ENCODE measurements at regions not wholly inside any gene's neighbourhood (a gene's known extent, or its start where the extent isn't known, plus 50 kb on each side); places are given as distances from the start of the nearest gene placed in this dataset.

DNA sequence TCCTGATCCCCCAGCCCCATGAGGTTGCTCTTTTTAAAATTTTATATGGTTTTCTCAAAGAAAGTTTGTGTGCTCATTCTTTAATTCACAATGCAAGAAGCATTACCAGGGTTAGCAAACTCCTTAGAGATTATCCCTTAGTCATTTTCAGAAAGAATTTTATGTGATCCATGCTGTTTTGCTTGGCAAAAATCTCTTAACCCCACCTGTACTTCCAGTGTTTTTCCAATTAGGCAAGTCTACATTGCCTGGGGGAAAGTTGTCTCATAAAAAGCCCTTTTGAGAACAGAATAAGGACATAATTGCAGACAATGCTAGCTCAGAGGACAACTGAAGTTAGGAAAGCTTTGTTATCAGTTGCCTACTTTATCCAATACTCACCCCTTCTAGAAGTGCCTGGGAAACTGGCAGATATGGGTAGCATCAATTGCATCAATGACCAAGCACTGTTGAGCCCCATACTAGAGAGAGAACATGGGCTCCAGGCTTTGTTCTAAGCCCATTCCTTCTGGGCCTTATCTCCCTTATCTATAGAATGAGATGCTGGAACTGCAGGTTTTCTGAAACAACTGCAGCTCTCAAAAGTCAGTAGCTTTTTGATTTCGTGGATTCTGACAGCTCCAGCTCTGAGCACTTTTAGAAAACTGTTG is 265.9 kb upstream of the SPHKAP start:
- Histone ChIP-seq H3K4me1 (ENCODE audit: control insufficient read depth in 4 of 4, insufficient read depth in 4 of 4, low read length in 3 of 4) (no peaks in the 10 kb centered on the region), H3K27me3 (ENCODE audit: control insufficient read depth in 4 of 4, insufficient read depth in 4 of 4, low read length in 3 of 4) (peaks cover 0 to 2% (median 0%) of the 10 kb centered on the region in 4 donors), H3K4me3 (ENCODE audit: low read depth in 1 of 3, low read length in 3 of 3) (no peak overlapping the region), H3K9me3 (ENCODE audit: control insufficient read depth in 4 of 4, low read length in 3 of 4) (peaks cover 0 to 3% (median 0%) of the 10 kb centered on the region in 4 donors), H3K27ac (ENCODE audit: low read depth in 1 of 2, low read length in 2 of 2) (no peak overlapping the region), H3K36me3 (ENCODE audit: control insufficient read depth in 4 of 4, insufficient read depth in 3 of 4, low read depth in 1 of 4, low read length in 3 of 4) (no peaks in the 10 kb centered on the region), H3K9ac (ENCODE audit: low read depth in 1 of 2, low read length in 2 of 2) (no peak overlapping the region)
- no peak for DNase-seq (ENCODE audit: low spot score)
- TF ChIP-seq NR2F2 (IDR thresholded peaks at IDR 0.05) (no peak), YY1 (IDR thresholded peaks at IDR 0.05) (no peak), FOXA2 (IDR thresholded peaks at IDR 0.05) (no peak), SP1 (IDR thresholded peaks at IDR 0.05) (no peak), JUND (IDR thresholded peaks at IDR 0.05) (no peak)
- TF ChIP-seq, protein P1, sequence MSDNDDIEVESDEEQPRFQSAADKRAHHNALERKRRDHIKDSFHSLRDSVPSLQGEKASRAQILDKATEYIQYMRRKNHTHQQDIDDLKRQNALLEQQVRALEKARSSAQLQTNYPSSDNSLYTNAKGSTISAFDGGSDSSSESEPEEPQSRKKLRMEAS (IDR thresholded peaks at IDR 0.05), result no peak
- WGBS, result 33% methylated on average over 1 of the region's 1 CpG

DNA sequence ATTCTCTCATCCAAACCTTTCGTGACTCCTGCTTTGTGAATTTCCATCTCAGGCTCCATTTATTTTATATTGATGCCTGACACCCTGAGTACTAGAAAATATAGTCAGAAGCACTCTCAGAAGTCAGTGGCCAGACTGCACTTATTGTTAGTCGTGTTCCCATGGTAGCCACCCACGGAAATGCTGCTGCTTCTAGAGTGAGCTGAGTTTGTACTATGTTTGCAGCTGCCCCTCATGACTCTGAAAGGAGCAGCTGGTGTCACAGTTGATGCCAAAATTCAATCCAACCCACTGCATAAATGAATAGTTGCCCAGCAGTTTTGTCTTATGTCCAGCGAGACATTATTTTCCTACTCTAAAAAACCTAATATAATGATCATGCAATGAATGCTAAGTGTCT is 265.2 kb upstream of the SPHKAP start:
- no peak for DNase-seq (ENCODE audit: low spot score)
- TF ChIP-seq HNF4A (conservative IDR thresholded peaks at IDR 0.05), result no peak
- TF ChIP-seq HNF4G (IDR thresholded peaks at IDR 0.05), result no peak
- TF ChIP-seq TAF1 (conservative IDR thresholded peaks at IDR 0.05), result no peak
- no peak for TF ChIP-seq FOXA1 (IDR thresholded peaks at IDR 0.05)
- TF ChIP-seq NR2F2 (IDR thresholded peaks at IDR 0.05), result no peak
- TF ChIP-seq FOXA2 (IDR thresholded peaks at IDR 0.05), result no peak
- TF ChIP-seq, protein P2, sequence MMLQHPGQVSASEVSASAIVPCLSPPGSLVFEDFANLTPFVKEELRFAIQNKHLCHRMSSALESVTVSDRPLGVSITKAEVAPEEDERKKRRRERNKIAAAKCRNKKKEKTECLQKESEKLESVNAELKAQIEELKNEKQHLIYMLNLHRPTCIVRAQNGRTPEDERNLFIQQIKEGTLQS (IDR thresholded peaks at IDR 0.05), result no peak
- TF ChIP-seq SP1 (IDR thresholded peaks at IDR 0.05), result no peak
- TF ChIP-seq GABPA (IDR thresholded peaks at IDR 0.05 in 1 of 2, conservative IDR thresholded peaks at IDR 0.05 in 1 of 2), result no peak
- TF ChIP-seq EGR1 (IDR thresholded peaks at IDR 0.05; ENCODE audit: low read depth in 2 of 2), result no peak
- no peak for TF ChIP-seq YY1 (IDR thresholded peaks at IDR 0.05)
- TF ChIP-seq, protein P1 (IDR thresholded peaks at IDR 0.05), result no peak
- no peak for TF ChIP-seq JUND (IDR thresholded peaks at IDR 0.05)
- TF ChIP-seq, protein P3, sequence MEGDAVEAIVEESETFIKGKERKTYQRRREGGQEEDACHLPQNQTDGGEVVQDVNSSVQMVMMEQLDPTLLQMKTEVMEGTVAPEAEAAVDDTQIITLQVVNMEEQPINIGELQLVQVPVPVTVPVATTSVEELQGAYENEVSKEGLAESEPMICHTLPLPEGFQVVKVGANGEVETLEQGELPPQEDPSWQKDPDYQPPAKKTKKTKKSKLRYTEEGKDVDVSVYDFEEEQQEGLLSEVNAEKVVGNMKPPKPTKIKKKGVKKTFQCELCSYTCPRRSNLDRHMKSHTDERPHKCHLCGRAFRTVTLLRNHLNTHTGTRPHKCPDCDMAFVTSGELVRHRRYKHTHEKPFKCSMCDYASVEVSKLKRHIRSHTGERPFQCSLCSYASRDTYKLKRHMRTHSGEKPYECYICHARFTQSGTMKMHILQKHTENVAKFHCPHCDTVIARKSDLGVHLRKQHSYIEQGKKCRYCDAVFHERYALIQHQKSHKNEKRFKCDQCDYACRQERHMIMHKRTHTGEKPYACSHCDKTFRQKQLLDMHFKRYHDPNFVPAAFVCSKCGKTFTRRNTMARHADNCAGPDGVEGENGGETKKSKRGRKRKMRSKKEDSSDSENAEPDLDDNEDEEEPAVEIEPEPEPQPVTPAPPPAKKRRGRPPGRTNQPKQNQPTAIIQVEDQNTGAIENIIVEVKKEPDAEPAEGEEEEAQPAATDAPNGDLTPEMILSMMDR (IDR thresholded peaks at IDR 0.05; ENCODE audit: low read depth, low read length, missing input control), result no peak
- TF ChIP-seq, protein P4, sequence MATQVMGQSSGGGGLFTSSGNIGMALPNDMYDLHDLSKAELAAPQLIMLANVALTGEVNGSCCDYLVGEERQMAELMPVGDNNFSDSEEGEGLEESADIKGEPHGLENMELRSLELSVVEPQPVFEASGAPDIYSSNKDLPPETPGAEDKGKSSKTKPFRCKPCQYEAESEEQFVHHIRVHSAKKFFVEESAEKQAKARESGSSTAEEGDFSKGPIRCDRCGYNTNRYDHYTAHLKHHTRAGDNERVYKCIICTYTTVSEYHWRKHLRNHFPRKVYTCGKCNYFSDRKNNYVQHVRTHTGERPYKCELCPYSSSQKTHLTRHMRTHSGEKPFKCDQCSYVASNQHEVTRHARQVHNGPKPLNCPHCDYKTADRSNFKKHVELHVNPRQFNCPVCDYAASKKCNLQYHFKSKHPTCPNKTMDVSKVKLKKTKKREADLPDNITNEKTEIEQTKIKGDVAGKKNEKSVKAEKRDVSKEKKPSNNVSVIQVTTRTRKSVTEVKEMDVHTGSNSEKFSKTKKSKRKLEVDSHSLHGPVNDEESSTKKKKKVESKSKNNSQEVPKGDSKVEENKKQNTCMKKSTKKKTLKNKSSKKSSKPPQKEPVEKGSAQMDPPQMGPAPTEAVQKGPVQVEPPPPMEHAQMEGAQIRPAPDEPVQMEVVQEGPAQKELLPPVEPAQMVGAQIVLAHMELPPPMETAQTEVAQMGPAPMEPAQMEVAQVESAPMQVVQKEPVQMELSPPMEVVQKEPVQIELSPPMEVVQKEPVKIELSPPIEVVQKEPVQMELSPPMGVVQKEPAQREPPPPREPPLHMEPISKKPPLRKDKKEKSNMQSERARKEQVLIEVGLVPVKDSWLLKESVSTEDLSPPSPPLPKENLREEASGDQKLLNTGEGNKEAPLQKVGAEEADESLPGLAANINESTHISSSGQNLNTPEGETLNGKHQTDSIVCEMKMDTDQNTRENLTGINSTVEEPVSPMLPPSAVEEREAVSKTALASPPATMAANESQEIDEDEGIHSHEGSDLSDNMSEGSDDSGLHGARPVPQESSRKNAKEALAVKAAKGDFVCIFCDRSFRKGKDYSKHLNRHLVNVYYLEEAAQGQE (IDR thresholded peaks at IDR 0.05), result no peak
- TF ChIP-seq RAD21 (IDR thresholded peaks at IDR 0.05), result no peak
- TF ChIP-seq, protein P5, sequence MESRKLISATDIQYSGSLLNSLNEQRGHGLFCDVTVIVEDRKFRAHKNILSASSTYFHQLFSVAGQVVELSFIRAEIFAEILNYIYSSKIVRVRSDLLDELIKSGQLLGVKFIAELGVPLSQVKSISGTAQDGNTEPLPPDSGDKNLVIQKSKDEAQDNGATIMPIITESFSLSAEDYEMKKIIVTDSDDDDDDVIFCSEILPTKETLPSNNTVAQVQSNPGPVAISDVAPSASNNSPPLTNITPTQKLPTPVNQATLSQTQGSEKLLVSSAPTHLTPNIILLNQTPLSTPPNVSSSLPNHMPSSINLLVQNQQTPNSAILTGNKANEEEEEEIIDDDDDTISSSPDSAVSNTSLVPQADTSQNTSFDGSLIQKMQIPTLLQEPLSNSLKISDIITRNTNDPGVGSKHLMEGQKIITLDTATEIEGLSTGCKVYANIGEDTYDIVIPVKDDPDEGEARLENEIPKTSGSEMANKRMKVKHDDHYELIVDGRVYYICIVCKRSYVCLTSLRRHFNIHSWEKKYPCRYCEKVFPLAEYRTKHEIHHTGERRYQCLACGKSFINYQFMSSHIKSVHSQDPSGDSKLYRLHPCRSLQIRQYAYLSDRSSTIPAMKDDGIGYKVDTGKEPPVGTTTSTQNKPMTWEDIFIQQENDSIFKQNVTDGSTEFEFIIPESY (IDR thresholded peaks at IDR 0.05), result no peak
- no peak for TF ChIP-seq RXRA (IDR thresholded peaks at IDR 0.05)
- no peak overlapping the region for H3K4me3 ChIP-seq (ENCODE audit: low read depth in 1 of 3, low read length in 3 of 3)
- no peaks in the 10 kb centered on the region for H3K36me3 ChIP-seq (ENCODE audit: control insufficient read depth in 4 of 4, insufficient read depth in 3 of 4, low read depth in 1 of 4, low read length in 3 of 4)
- no peak overlapping the region for H3K9ac ChIP-seq (ENCODE audit: low read depth in 1 of 2, low read length in 2 of 2)
- H3K27me3 ChIP-seq (ENCODE audit: control insufficient read depth in 4 of 4, insufficient read depth in 4 of 4, low read length in 3 of 4), result peaks cover 0 to 2% (median 0%) of the 10 kb centered on the region in 4 donors
- H3K4me1 ChIP-seq (ENCODE audit: control insufficient read depth in 4 of 4, insufficient read depth in 4 of 4, low read length in 3 of 4), result no peaks in the 10 kb centered on the region
- H3K9me3 ChIP-seq (ENCODE audit: control insufficient read depth in 4 of 4, low read length in 3 of 4), result peaks cover 0 to 3% (median 0%) of the 10 kb centered on the region in 4 donors
- no peak overlapping the region for H3K27ac ChIP-seq (ENCODE audit: low read depth in 1 of 2, low read length in 2 of 2)
- WGBS, result 61% methylated on average over 4 of the region's 4 CpGs

Data from liver (tissue), 8 donors.